GM19035 (cell line): ENCODE measurements at regions not wholly inside any gene's neighbourhood (a gene's known extent, or its start where the extent isn't known, plus 50 kb on each side); places are given as distances from the start of the nearest gene placed in this dataset.

ENCODE experiments used
- ATAC-seq: cut with Tn5 transposase; IDR thresholded peaks from one replicate; pipeline ENCODE4 v1.9.1; 2021; ENCODE audit not compliant: unreplicated experiment

- ATAC-seq: no peak
These were observed 132.9 kb downstream of the SLITRK6 start for GRCh38 chr13:85666356-85666755.

GRCh38 chr13:85665286-85665685 is 133.9 kb downstream of the SLITRK6 start:
- no peak for ATAC-seq

GRCh38 chr13:85663856-85664255 is 135.4 kb downstream of the SLITRK6 start:
- ATAC-seq: no peak

GRCh38 chr13:85662186-85662585 is 137.0 kb downstream of the SLITRK6 start:
- ATAC-seq: no peak

GRCh38 chr13:85661675-85662074 is 137.5 kb downstream of the SLITRK6 start:
- ATAC-seq: no peak

GRCh38 chr13:85659493-85659892 is 139.7 kb downstream of the SLITRK6 start:
- ATAC-seq: no peak

- ATAC-seq: no peak
These were observed 141.3 kb downstream of the SLITRK6 start for GRCh38 chr13:85657942-85658341.

- ATAC-seq: no peak
These were observed 144.2 kb downstream of the SLITRK6 start for GRCh38 chr13:85655040-85655439.

- no peak for ATAC-seq
These were observed 145.0 kb downstream of the SLITRK6 start for GRCh38 chr13:85654227-85654626.

- ATAC-seq: no peak
These were observed 145.5 kb downstream of the SLITRK6 start for GRCh38 chr13:85653681-85654080.

- no peak for ATAC-seq
These were observed 146.7 kb downstream of the SLITRK6 start for GRCh38 chr13:85652491-85652890.

GRCh38 chr13:85651440-85651839 is 147.8 kb downstream of the SLITRK6 start:
- no peak for ATAC-seq

- no peak for ATAC-seq
These were observed 148.6 kb downstream of the SLITRK6 start for GRCh38 chr13:85650613-85651012.

- no peak for ATAC-seq
These were observed 158.5 kb downstream of the SLITRK6 start for GRCh38 chr13:85640727-85641126.

- no peak for ATAC-seq
These were observed 160.3 kb downstream of the SLITRK6 start for GRCh38 chr13:85638815-85639393.

GRCh38 chr13:85638265-85638664 is 161.0 kb downstream of the SLITRK6 start:
- ATAC-seq: no peak

GRCh38 chr13:85632526-85633195 is 166.6 kb downstream of the SLITRK6 start:
- no peak for ATAC-seq

- no peak for ATAC-seq
These were observed 167.4 kb downstream of the SLITRK6 start for GRCh38 chr13:85631801-85632200.

- no peak for ATAC-seq
These were observed 172.6 kb downstream of the SLITRK6 start for GRCh38 chr13:85626603-85627002.

- no peak for ATAC-seq
These were observed 179.9 kb downstream of the SLITRK6 start for GRCh38 chr13:85619321-85619720.

GRCh38 chr13:85618521-85618920 is 180.7 kb downstream of the SLITRK6 start:
- no peak for ATAC-seq

- ATAC-seq: no peak
These were observed 182.9 kb downstream of the SLITRK6 start for GRCh38 chr13:85616275-85616674.

GRCh38 chr13:85615031-85615430 is 184.2 kb downstream of the SLITRK6 start:
- no peak for ATAC-seq
